ENCODE measurements at regions not wholly inside any gene's neighbourhood (a gene's known extent, or its start where the extent isn't known, plus 50 kb on each side); places are given as distances from the start of the nearest gene placed in this dataset.

GRCh38 chr15:72916897-72917296 lies 133.3 kb upstream of the ADPGK start:
- no CpG with 5 or more reads among the region's 2 CpGs for WGBS (ENCODE audit: extremely low coverage, insufficient read length, low lambda C conversion rate)
- Histone ChIP-seq H3K4me2 (ENCODE audit: insufficient read depth, insufficient read length, low read length) (no peak overlapping the region), H3K23me2 (ENCODE audit: insufficient read length, low read depth, low read length, poor library complexity, severe bottlenecking) (no peaks in the 10 kb centered on the region), H3K23ac (ENCODE audit: insufficient read length, low read depth, low read length) (no peak overlapping the region), H3K79me1 (ENCODE audit: insufficient read depth, low read depth, low read length, poor library complexity, severe bottlenecking) (no peaks in the 10 kb centered on the region), H3T11ph (ENCODE audit: low read length) (no peak overlapping the region), H2BK5ac (ENCODE audit: insufficient read length, low read length) (no peak overlapping the region), H3K9me3 (ENCODE audit: control insufficient read depth, low read depth, low read length) (no peaks in the 10 kb centered on the region), H3K4ac (ENCODE audit: low read depth, low read length) (no peak overlapping the region), H3K27me3 (ENCODE audit: insufficient read depth, low read length) (no peaks in the 10 kb centered on the region), H4K91ac (ENCODE audit: insufficient read length, low read depth, low read length) (no peak overlapping the region), H3K18ac (ENCODE audit: insufficient read length, low read depth, low read length) (no peak overlapping the region), H3K79me2 (ENCODE audit: insufficient read depth, low read length) (no peaks in the 10 kb centered on the region), H2BK12ac (ENCODE audit: insufficient read length, low read depth, low read length) (no peak overlapping the region), H2BK20ac (ENCODE audit: low read depth, low read length, poor library complexity, severe bottlenecking) (no peak overlapping the region), H4K5ac (ENCODE audit: insufficient read length, low read depth, low read length) (no peak overlapping the region), H3K9ac (ENCODE audit: extremely low read depth, insufficient read length, low read length) (no peak overlapping the region), H4K8ac (replicated peaks; ENCODE audit: insufficient read length, low read depth, low read length) (no peak overlapping the region), H3K27ac (ENCODE audit: insufficient read length, low read depth, low read length) (no peak overlapping the region), H2AFZ (ENCODE audit: low read length) (no peak overlapping the region), H2AK5ac (ENCODE audit: insufficient read length, low read length) (no peak overlapping the region), H3K56ac (ENCODE audit: insufficient read length, low read depth, low read length) (no peak overlapping the region), H3K4me1 (ENCODE audit: insufficient read depth, low read length) (no peaks in the 10 kb centered on the region), H4K20me1 (ENCODE audit: control insufficient read depth, insufficient read depth, insufficient read length) (no peaks in the 10 kb centered on the region), H2BK120ac (ENCODE audit: low read depth, low read length, poor library complexity, severe bottlenecking) (no peak overlapping the region), H3K14ac (ENCODE audit: insufficient read depth, low read length) (no peak overlapping the region), H2BK15ac (ENCODE audit: low read depth, low read length) (no peak overlapping the region)
- Mint-ChIP-seq H3K4me3 (no peak overlapping the region), H3K27ac (no peak overlapping the region), H3K27me3 (ENCODE audit: low read depth) (peaks cover 4% of the 10 kb centered on the region; the same call in 1 of the 2 replicates), H3K4me1 (no peaks in the 10 kb centered on the region), H3K36me3 (ENCODE audit: insufficient read depth in 1 of 3, low read depth in 3 of 3) (no peaks in the 10 kb centered on the region), H3K9me3 (no peaks in the 10 kb centered on the region)
- TF ChIP-seq, protein P1, sequence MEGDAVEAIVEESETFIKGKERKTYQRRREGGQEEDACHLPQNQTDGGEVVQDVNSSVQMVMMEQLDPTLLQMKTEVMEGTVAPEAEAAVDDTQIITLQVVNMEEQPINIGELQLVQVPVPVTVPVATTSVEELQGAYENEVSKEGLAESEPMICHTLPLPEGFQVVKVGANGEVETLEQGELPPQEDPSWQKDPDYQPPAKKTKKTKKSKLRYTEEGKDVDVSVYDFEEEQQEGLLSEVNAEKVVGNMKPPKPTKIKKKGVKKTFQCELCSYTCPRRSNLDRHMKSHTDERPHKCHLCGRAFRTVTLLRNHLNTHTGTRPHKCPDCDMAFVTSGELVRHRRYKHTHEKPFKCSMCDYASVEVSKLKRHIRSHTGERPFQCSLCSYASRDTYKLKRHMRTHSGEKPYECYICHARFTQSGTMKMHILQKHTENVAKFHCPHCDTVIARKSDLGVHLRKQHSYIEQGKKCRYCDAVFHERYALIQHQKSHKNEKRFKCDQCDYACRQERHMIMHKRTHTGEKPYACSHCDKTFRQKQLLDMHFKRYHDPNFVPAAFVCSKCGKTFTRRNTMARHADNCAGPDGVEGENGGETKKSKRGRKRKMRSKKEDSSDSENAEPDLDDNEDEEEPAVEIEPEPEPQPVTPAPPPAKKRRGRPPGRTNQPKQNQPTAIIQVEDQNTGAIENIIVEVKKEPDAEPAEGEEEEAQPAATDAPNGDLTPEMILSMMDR (conservative IDR thresholded peaks at IDR 0.05), result no peak
- no peak for DNase-seq
